G401 (cell line): ENCODE measurements at regions not wholly inside any gene's neighbourhood (a gene's known extent, or its start where the extent isn't known, plus 50 kb on each side); places are given as distances from the start of the nearest gene placed in this dataset.
A peak's percentile ranks its signal among the peaks of the same experiment; 100 is the strongest.
"Not testable (repeated sequence)": the region's sequence is repeated elsewhere in the genome, so short reads cannot be mapped to it uniquely, and the experiment has no call there.

Experiments
- DNase-seq: peaks from one replicate; pipeline ENCODE4 v3.0.0-alpha.2; 2015; ENCODE audit warnings: low spot score
- in situ Hi-C: cut with HindIII; loops from 2 replicates; pipeline ENCODE4 v1.10.0; 2016; ENCODE audit warnings: low sequenced_read_pairs, mixed read lengths

DNA sequence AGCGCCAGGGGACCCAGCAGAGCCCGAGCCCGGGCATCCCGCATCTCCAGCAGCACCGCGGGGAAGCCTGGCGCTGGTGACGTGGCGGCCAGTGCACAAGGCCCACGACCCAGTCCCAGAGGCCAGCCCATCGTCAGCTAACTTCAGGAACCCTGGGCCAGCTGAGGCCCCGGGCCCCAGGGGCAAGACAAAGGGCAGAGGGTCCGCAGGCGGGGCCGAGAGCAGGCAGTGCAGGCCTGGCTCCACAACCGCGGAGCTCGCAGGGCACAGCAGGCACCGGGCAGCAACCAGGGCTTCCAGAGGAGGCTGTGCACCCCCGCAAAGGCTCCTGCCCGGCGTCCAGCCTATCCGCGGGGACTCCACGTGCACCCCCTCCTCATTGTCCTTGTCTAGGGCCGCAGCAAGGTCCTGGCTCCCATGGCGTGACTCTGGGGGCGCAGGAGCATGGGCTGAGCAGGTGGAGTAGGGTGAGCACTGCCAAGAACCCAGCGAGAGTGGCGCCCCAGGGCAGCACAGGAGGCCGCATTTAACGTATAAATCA lies 352.5 kb downstream of the KCNJ18 start:
- DNase-seq, in situ Hi-C loops: not testable (repeated sequence)

DNA sequence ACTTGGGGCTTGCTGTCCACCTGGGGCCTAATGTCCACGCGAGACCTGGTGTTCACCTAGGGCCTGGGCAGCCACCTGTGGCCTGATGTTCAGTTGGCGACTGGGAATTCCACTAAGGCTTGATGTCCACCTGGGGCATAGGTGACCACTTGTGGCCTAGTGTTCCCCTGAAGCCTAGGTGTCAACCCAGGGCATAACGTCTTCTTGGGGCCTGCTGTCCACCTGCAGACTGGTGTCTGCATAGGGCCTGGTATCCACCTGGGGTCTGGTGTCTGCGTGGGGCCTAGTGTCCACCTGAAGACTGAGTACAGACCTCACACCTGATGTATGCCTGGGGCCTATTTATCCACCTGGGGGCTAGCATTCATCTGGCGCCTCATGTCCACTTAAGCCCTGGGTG lies 355.2 kb downstream of the KCNJ18 start:
- in situ Hi-C loops, DNase-seq: not testable (repeated sequence)

DNA sequence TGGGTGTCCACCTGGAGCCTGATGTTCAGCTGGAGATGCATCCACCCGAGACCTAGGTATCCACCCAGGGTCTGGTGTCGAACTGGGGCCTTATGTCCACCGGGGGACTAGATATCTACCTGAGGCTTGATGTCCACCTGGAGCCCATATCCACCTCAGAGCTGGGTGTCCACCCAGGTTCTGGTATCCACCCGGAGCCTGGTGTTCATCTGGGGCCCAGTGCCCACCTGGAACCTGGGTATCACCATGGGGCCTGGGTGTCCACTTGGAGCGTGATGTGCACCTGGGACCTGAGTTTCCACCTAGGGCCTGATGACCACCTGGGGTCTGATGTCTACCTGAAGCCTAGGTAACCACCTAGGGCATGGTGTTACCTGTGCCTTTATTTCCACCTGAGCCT lies 355.9 kb downstream of the KCNJ18 start:
- DNase-seq, in situ Hi-C loops: not testable (repeated sequence)

DNA sequence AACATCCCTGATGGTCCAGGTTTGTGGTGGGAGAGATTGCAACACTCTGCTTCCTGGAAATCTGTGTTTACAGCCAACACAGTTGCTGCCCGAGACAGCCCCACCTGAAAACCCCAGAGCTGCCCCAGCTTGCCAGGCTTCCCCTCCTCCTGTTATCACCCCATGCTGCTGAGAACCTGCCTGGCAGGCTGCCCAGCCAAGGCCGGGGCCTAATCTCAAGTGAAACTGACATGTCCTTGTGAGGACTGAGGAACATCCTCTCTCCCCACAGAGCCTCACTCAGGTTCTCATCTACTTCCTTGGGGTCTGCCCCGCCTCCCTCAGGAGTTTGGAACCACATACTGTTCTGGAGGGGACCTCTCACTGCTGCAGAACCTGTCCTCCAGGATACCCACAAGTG lies 358.4 kb downstream of the KCNJ18 start:
- DNase-seq, in situ Hi-C loops: not testable (repeated sequence)

DNA sequence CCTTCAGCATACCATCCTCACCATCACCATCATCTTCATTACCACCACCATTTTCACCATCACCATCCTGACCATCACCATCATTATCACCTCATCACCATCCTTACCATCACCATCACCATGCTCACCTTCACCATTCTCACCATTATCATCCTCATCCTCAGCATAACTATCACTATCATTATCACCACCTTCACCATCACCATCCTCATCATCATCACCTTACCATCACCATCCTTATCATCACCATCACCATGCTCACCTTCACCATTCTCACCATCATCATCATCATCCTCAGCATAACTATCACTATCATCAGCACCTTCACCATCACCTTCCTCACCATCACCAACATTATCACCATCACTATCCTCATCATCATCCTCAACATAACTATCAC lies 360.4 kb downstream of the KCNJ18 start:
- in situ Hi-C loops, result not testable (repeated sequence)

DNA sequence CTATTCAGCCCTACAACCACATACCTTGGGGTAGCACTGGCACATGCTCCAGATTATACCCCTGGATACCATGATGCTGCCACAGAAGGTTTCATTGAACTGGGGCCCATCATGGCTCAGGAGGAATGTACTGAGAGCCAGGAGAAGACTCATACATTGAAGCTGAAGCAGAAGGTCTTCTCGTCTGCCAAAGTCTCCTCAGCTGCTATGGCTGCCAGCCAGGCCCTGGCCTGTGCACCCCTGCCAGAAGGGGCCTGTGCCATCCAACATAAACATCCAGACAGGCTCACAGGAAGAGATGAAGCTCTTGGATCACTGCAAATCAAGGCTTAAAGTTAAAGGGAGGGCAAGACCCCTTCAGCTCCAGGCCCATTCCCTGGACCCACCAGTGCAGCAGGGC lies 364.2 kb downstream of the KCNJ18 start:
- in situ Hi-C loops, result not testable (repeated sequence)
- peak; percentile 81 for DNase-seq

More for the DNA sequence above, 360.4 kb downstream of the KCNJ18 start:
- not testable (repeated sequence) for DNase-seq

DNA sequence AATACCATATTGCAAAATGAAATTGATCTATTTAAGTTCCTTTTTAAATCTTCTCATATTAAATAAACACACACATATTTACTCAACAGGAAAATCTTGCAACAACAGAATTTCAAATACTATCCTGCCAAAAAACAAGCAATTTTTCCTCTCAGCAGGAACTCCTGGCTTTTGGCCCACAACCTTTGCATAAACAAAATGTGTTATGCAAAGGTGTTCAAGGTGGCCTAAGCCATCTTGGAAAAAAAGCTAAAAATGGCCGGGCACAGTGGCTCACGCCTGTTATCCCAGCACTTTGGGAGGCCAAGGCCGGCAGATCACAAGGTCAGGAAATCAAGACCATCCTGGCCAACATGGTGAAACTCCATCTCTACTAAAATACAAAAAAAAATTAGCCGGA lies 383.6 kb downstream of the KCNJ18 start:
- in situ Hi-C loops, result not testable (repeated sequence)
- peak; percentile 76 for DNase-seq

DNA sequence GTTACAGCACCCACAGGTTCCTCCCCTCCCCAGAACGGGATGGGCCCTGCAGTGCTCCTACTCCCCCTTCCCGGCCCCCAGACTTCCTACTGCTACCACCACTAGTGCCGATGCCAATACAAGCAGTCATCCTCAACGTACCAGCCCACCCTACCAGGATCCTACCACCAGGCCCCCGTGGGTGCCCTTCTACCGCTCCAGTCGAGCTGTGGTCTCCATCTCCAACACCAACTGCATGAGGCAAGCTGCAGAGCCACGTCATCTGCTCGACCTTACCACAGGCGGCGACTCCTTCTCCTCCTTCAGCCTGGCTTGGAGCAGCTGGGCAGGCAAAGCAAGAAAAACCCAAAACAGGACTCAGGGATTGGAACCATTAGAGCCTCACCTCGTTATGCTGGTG lies 396.3 kb downstream of the KCNJ18 start:
- DNase-seq, in situ Hi-C loops: not testable (repeated sequence)

DNA sequence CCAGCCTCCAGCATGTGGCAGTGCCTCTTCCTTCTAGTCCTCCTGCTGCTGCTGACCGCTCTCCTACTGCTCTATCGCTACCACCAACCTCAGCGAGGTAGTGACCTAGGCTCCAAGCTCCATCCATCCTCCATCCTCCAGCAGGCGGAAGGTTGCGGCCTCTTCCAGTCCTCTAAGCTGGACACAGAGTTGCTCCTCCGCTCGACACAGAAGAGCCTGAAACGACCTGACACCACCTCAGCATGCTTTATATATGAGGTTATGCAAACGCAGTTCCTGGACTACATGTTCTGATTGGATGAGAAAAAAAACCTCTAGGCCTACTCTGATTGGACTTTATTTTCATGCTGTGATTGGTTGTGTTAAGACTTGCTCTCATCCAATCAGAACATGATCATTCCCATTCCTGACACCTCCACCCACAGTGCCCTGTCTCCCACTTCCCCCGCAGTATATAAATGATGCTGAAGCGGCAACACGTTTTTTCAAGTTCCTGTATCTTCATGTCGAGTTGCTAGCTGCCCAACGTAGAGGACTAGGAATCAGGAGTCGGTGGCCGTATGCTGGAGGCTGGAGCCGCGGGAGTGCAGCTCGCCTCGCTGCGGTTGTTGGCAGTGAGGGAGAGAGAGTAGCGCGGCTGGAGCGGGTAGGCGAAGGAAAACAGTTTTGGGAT lies 398.1 kb downstream of the KCNJ18 start:
- in situ Hi-C loops, result no loop called here
- DNase-seq, result no peak

DNA sequence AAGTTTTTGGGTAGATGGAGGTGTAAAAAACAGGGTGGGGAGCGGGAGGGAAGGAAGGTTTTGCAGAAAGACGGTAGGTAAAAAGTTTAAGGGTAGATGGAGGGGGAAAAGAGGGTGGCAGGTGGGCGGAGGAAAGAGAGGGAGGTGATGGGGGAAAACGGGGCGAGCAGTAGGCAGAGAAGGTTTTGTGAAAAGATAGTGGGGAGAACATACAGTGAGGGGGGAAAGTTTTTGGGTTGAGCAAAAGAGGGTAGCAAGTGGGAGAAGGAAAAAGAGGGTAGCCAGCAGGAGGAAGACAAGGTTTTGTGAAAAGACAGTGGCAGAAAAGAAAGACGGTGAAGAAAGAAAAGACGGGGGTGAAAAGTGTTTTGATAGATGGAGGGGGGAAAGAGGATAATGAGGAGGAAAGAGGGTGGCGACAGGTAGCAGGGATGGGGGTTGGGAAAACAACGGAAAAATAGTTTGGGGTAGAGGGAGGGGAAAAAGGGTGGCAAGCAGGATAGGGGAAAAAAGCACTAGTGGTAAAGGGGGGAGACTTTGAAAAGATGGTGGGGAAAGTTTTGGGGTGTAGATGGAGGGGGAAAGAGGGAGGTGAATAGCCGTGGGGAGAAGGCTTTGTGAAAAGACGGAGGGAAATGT lies 398.8 kb downstream of the KCNJ18 start:
- DNase-seq, in situ Hi-C loops: not testable (repeated sequence)

DNA sequence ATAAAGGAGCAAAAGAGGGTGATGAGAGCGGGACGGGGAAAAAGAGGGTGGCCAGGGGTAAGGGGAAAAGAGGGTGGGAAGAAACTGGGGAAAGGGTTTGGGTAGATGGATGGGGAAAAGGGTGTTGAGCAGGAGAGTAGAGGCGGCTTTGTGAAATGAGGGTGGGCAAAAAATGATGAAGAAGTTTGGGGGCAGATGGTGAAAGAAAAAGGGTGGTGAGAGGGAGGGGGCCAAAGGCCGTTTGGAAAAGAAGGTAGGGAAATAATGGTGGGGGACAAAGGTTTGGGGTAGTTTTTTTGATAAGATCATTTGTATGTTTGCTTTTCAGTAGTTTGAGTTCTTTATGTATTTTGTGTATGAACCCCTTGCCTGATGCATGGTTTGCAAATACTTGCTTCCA lies 399.5 kb downstream of the KCNJ18 start:
- in situ Hi-C loops, result not testable (repeated sequence)

DNA sequence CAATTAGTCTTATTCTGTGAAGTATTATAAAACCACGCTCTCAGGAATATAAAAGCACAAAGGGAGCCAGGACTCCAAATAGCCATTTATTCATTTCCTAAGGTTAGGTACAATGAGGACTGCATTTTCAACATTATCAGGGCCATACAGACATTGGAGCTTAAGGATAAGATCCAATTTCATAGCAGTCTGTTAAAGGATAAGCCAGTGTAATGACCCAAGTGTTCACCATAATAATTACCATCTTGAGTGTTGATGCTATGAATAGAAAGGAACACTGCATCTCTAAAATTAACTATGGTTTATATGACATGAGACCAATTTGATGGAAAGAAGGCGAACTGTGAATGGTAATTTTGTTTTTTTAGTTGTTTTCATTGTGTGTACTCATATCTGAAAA lies 403.1 kb downstream of the KCNJ18 start:
- DNase-seq, in situ Hi-C loops: not testable (repeated sequence)

More for the DNA sequence above, 399.5 kb downstream of the KCNJ18 start:
- not testable (repeated sequence) for DNase-seq

DNA sequence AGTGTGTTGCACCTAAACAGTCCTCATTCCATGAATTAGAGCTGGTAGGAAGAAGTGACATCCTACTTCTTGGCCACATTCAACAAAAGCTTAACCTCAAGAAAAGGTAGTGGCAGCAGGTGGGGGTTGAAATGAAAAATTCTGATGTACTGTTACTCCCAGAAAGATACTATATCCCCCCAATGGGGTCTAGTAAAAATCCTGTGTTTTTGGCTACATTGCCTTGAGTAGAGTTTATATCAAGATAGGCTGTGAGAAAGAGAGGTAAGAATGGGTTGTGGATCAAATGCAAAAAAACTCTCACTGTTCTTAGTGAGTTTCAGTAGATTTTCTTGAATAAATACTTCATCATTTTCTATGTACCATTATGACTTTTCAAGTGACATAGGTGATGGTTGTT lies 407.3 kb downstream of the KCNJ18 start:
- in situ Hi-C loops, DNase-seq: not testable (repeated sequence)

DNA sequence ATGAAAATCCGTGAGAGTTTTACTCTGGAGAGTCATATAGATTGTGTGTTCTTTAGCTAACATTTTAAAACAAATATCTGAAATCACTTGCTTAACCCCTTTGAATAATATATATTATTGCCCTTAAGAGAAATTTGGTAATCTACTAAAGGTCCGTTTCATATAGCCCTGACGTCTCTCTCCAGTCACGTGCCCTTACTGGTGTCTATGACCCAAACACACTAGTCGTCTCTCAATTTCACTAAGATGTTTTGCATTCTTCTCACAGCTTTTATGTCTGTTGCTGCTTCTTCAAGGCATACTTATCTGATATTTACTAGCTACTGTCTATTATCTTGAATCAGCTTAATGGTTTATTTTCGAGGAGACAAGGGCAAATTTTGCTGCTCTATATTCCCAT lies 409.9 kb downstream of the KCNJ18 start:
- in situ Hi-C loops, result no loop called here

DNA sequence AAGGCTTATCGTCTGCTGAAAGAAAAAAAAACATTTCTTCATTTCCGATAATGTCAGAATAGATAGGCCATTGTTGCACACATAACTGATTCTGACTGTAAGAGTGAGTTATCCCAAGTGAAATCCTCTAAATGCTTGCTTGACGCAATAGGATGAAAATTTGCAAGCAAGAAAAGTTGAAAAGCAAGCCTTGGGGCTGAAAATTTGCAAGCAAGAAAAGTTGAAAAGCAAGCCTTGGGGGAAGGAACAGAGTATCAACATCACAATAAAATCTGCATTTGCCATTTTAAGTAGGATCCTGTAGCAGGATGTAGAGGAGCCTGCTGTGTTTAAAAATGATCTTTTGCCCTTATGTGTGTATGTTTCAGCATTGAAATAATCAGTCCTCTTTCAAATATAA lies 424.4 kb downstream of the KCNJ18 start:
- DNase-seq, in situ Hi-C loops: not testable (repeated sequence)

More for the DNA sequence above, 409.9 kb downstream of the KCNJ18 start:
- no peak for DNase-seq

DNA sequence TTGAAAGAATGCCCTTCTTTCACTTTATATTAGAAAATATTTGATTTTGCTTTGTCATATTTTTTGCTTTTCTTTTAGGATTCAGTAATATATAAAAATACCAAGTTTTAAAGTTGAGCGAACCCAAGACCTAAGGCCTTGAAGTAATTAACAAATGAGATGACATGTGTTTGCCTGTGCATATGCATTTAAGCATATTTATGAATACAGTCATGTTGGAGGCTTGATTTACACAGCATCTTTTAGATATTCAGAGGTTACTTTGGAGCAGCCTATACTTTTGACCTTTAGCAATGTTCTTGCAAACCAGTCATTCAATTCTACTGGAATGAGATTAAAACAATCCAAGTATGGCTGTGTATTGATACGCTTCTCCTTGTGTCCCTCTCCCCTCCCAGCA lies 425.1 kb downstream of the KCNJ18 start:
- in situ Hi-C loops, DNase-seq: not testable (repeated sequence)

DNA sequence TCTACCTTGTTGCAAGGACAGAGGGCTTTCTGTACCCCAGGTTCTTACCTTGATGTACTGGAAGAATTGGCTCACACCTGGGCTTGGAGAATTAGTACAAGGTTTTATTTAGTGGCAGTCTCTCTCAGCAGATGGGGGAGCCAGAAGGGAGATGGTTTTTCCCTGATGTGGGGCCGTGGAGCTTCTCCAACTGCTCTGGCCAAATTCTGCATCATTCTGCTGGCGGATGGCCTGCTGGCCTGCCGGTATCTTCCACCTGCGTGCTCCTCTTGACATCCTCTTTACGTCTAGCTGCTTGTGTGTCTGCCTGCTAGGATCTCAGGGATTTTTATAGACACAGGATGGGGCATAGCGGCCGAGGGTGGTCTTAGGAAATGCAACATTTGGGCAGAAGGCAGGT lies 426.7 kb downstream of the KCNJ18 start:
- in situ Hi-C loops, result not testable (repeated sequence)
- peak; percentile 88 for DNase-seq

DNA sequence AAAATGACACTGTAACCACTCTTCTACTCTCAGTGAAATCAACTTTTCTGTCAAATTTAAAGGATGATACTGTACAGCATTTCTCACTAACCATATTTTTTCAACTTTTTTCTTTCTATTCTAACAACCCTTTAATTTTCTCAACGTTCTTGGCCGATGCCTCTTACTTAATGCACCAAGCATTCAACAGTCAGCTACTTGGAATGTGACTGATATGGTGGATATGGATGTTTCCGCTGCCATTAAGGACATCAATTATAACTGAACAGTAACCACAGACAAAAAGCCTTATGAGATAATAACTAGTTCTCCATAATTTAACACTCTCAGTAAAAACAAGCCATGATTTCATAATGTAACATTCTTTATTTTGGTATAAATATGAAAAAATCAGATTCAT lies 427.4 kb downstream of the KCNJ18 start:
- DNase-seq, in situ Hi-C loops: not testable (repeated sequence)

DNA sequence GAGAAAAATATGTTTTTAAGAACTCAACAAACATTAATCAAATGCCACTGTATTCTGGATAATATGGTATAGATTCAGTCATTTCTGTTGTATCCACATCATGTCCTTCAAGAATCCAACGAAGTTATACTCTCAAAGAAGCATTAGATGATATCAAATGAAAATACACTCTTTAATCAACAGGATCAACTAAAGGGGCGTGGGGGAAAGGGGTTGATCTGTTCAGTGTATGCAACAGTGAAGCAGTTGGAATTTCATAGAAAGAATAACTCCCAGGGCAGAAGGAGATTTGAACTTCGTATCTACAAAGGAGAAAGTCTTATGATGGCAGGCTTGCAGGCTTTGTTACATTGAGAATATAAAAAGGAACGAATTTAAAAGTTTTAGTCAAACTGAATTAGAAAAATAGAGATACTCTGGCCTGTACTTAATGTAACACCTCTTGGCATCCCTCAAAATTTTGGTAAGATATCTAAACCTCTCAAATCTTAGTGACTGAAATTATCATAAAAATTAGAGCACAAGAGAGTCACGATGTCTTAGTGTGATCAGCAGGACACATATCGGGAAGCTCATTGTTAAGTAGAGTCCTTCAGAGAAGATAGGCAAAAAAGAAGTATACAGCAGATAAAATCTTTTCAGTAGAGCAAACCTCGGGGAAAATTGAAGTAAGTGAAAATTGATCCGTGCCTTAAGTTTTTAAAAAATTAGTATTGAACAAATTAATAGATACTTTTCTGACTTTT lies 431.4 kb downstream of the KCNJ18 start:
- no peak for DNase-seq
- in situ Hi-C loops, result no loop called here

DNA sequence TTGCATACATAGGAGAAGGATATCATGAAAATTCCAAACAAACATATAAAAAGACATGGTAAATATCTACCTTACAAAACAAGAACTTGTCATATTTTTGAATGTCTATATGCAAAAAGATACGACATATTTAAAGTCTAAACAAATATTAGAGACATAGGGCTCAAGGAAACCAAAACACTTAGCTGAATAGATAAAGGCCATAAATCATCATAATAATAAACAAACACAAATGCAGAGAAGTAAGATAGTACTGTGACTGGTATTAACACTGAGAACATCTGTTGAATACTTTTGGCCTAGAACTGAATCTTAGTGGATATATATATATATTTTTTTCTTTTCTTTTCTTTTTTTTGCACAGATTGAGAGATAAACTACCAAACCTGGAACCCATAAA lies 435.8 kb downstream of the KCNJ18 start:
- DNase-seq, result no peak
- in situ Hi-C loops, result no loop called here
